ENCODE measurements at regions not wholly inside any gene's neighbourhood (a gene's known extent, or its start where the extent isn't known, plus 50 kb on each side); places are given as distances from the start of the nearest gene placed in this dataset.

DNA sequence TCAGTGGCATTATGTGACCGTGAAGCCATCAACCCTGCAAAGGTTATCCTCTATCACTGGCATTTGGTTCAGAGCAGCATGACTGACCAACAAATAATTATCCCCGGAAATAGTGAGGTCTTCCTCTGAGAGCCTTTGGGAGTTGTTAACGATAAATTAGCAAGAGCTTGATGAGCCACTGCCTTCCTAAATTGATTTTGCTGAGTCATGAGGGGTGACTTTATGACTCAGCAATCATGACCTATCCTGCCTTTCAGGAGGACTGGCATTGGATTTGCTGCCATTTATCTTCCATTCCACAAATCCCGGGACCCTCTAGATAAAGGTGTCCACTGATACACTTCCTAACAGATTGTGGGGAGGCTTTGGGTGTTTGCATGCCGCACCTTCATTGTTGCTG lies 80.8 kb upstream of the MTNR1B start:
- POLR2A ChIA-PET: no interaction called here
- DNase-seq (ENCODE audit: extremely low spot score): no peak
- no peak for TF ChIP-seq CTCF (IDR thresholded peaks at IDR 0.05; ENCODE audit: control extremely low read depth, extremely low read depth, low read depth, missing control alignments)
- CTCF ChIA-PET: interaction anchor here (1.4 kb wide), 1 partner anchor 11 kb away, joined by 3 read pairs; no protein-coding TSS in a partner anchor

- no peak for DNase-seq (ENCODE audit: extremely low spot score)
- CTCF ChIA-PET: no interaction called here
- no peak for TF ChIP-seq CTCF (IDR thresholded peaks at IDR 0.05; ENCODE audit: control extremely low read depth, extremely low read depth, low read depth, missing control alignments)
- POLR2A ChIA-PET: no interaction called here
These were observed 78.6 kb upstream of the MTNR1B start for GRCh38 chr11:92890846-92891245.

DNA sequence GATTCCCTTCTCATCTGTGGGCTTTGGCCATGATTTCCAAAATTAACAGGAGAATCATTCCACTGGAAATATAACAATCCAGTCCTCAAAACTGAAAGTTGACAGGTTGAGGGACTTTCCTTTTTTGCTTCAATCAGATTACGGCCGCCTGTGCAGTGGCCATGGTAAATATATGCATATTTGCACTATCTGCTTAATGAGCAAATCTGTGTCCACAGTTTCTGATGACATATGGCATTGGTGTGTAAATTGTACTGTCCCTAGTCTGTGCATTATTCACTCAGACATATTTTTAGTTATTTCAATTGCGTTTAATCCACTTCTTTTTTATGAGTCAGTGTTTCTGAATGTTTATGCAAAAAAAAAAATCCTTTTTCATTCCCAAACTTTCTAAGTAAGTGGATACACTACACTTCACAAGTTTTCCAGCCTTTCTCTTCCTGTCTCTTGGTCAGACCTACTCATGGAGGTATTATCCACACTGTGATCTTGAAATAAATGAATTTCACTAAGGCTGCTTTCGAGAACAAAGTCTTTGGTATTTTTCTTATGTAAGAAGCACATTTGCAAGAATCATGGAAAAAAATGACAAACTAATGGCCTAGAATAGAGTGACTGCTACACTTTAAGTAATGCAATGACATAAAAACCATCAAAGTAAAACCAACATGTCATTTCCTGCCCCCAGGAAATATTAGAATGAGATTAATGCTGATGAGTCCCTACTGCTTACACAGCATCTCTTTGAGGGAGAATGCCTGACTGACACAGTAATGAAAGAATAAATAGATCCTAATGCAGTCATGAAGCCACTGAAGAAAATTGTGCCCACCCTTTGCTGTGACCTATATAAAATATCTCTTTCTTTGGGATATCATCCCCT lies 76.4 kb upstream of the MTNR1B start:
- no peak for DNase-seq (ENCODE audit: extremely low spot score)
- CTCF ChIA-PET: no interaction called here
- TF ChIP-seq CTCF (IDR thresholded peaks at IDR 0.05; ENCODE audit: control extremely low read depth, extremely low read depth, low read depth, missing control alignments): no peak
- POLR2A ChIA-PET: no interaction called here

GRCh38 chr11:92894197-92894596 lies 75.3 kb upstream of the MTNR1B start:
- DNase-seq (ENCODE audit: extremely low spot score): no peak
- CTCF ChIA-PET: interaction anchor here (1.3 kb wide), 1 partner anchor 8 kb away, joined by 4 read pairs; no protein-coding TSS in a partner anchor
- POLR2A ChIA-PET: no interaction called here
- TF ChIP-seq CTCF (IDR thresholded peaks at IDR 0.05; ENCODE audit: control extremely low read depth, extremely low read depth, low read depth, missing control alignments): no peak

GRCh38 chr11:92897487-92897886 lies 72.0 kb upstream of the MTNR1B start:
- ChIA-PET CTCF (no interaction called here), POLR2A (no interaction called here)
- no peak for DNase-seq (ENCODE audit: extremely low spot score)
- no peak for TF ChIP-seq CTCF (IDR thresholded peaks at IDR 0.05; ENCODE audit: control extremely low read depth, extremely low read depth, low read depth, missing control alignments)

DNA sequence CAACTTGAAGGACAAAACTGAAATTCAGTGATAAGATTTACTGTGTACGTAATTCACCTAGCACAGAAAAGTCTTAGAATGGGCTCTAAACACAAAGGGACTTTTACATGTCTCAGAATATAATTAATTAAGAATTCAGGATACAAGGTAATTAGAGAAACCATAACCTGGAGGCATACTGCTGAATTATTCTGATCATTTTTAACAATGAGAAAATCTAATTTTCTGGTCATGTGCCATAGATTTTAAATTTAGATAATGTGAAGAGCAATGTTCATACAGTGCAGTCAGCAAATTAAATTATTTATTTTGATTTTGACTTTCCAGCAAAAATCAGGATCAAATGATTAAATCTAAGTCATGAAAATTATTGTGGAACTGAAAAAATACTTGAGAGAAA lies 67.0 kb upstream of the MTNR1B start:
- no peak for TF ChIP-seq CTCF (IDR thresholded peaks at IDR 0.05; ENCODE audit: control extremely low read depth, extremely low read depth, low read depth, missing control alignments)
- no peak for DNase-seq (ENCODE audit: extremely low spot score)
- ChIA-PET CTCF (interaction anchor here (0.8 to 1.1 kb wide), 2 partner anchors 8 to 17 kb away, joined by 3 read pairs; no protein-coding TSS in a partner anchor), POLR2A (no interaction called here)
